Right lobe of liver (tissue), 6 donors: ENCODE measurements at regions not wholly inside any gene's neighbourhood (a gene's known extent, or its start where the extent isn't known, plus 50 kb on each side); places are given as distances from the start of the nearest gene placed in this dataset.

ENCODE experiments used
- ATAC-seq, 4 donors: fragments of 200-7000 bp; cut with Tn5 transposase; one replicate each; pipeline ENCODE4 v1.9.1; 2020; ENCODE audit warnings: mild to moderate bottlenecking in 4 of 4, moderate library complexity in 4 of 4
- DNase-seq, 3 donors: peaks; one replicate each; pipeline ENCODE4 v3.0.0-alpha.2; 2020
- H3K27ac ChIP-seq, 3 donors: fragments of 200-600 bp; one replicate each; pipeline ENCODE4 v1.8.0; 2022
- H3K27me3 ChIP-seq, 2 donors: fragments of 200-600 bp; one replicate each; pipeline ENCODE4 v1.8.0; 2022
- H3K36me3 ChIP-seq, 4 donors: fragments of 200-600 bp; sonication (generic) in 1 of 4; one replicate each; pipeline versions ENCODE4 v1.5.1 to v1.8.0; 2017 to 2022; ENCODE audit warnings: control low read depth in 1 of 4
- H3K4me1 ChIP-seq, 4 donors: fragments of 200-600 bp; sonication (generic) in 1 of 4; one replicate each; pipeline versions ENCODE4 v1.5.1 to v1.8.0; 2017 to 2022; ENCODE audit warnings: control low read depth in 1 of 4
- H3K4me3 ChIP-seq, 3 donors: fragments of 200-600 bp; one replicate each; pipeline ENCODE4 v1.8.0; 2022
- H3K9me3 ChIP-seq, 4 donors: fragments of 200-600 bp; sonication (generic) in 1 of 4; one replicate each; pipeline versions ENCODE4 v1.5.1 to v1.8.0; 2017 to 2022; ENCODE audit warnings: control low read depth in 1 of 4
- POLR2A ChIP-seq: fragments of 450-650 bp; IDR thresholded peaks from one replicate; pipeline ENCODE4 v1.6.1; 2017; ENCODE audit warnings: antibody characterized with exemption, mild to moderate bottlenecking
- WGBS: methylation state at CpG from one replicate; pipeline ENCODE4 v1.1.6; 2018; ENCODE audit warnings: low coverage, low lambda C conversion rate; ENCODE audit not compliant: insufficient coverage; ENCODE audit errors: missing lambda C conversion rate; 5-methylcytosine and 5-hydroxymethylcytosine counted together
- intact Hi-C, 2 donors: fragments of 100-400 bp; cut with DNase I; formaldehyde crosslinking; loops; one replicate each; pipeline versions ENCODE4 v1.11.2 to v1.14.1; 2022
- TF ChIP-seq, protein P1 (sequence below), 4 donors: fragments of 200-600 bp in 3 of 4; fragments of 450-650 bp in 1 of 4; IDR thresholded peaks; one replicate each; pipeline versions ENCODE4 v1.5.1 to v1.8.0; 2016 to 2022; ENCODE audit warnings: antibody characterized with exemption in 4 of 4, mild to moderate bottlenecking in 2 of 4
- donor health status: DM: no; HTN: yes; CAD: no.
- donor health status: DM: no; HTN: no; CAD: no.
- donor health status: DM: no; HTN: no; CAD: no.
- donor health status: DM: no; HTN: yes; CAD: no.
- donor health status: DM: no; HTN: yes; CAD: no.

GRCh38 chr19:33928458-33928950, 131.8 kb downstream of the KCTD15 start:
- ATAC-seq = no peak
- intact Hi-C loops = no loop called here

GRCh38 chr19:33933931-33934330, 137.3 kb downstream of the KCTD15 start:
- WGBS = 49% methylated on average over 2 of the region's 2 CpGs
- Histone ChIP-seq H3K27me3 (no peaks in the 10 kb centered on the region), H3K36me3 (no peaks in the 10 kb centered on the region), H3K27ac (no peak overlapping the region), H3K9me3 (no peaks in the 10 kb centered on the region), H3K4me3 (no peak overlapping the region), H3K4me1 (no peaks in the 10 kb centered on the region)
- ATAC-seq (no peak), DNase-seq (no peak)
- intact Hi-C loops = no loop called here
- TF ChIP-seq, protein P1, sequence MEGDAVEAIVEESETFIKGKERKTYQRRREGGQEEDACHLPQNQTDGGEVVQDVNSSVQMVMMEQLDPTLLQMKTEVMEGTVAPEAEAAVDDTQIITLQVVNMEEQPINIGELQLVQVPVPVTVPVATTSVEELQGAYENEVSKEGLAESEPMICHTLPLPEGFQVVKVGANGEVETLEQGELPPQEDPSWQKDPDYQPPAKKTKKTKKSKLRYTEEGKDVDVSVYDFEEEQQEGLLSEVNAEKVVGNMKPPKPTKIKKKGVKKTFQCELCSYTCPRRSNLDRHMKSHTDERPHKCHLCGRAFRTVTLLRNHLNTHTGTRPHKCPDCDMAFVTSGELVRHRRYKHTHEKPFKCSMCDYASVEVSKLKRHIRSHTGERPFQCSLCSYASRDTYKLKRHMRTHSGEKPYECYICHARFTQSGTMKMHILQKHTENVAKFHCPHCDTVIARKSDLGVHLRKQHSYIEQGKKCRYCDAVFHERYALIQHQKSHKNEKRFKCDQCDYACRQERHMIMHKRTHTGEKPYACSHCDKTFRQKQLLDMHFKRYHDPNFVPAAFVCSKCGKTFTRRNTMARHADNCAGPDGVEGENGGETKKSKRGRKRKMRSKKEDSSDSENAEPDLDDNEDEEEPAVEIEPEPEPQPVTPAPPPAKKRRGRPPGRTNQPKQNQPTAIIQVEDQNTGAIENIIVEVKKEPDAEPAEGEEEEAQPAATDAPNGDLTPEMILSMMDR (IDR thresholded peaks at IDR 0.05) = no peak
- no peak for TF ChIP-seq POLR2A

More at GRCh38 chr19:33928458-33928950, 131.8 kb downstream of the KCTD15 start:
- Histone ChIP-seq H3K27me3 (no peaks in the 10 kb centered on the region), H3K4me3 (no peak overlapping the region), H3K27ac (no peak overlapping the region), H3K9me3 (no peaks in the 10 kb centered on the region), H3K36me3 (no peaks in the 10 kb centered on the region), H3K4me1 (no peaks in the 10 kb centered on the region)
- TF ChIP-seq, protein P1 (IDR thresholded peaks at IDR 0.05) = no peak
- TF ChIP-seq POLR2A = no peak
- no peak for DNase-seq
- WGBS = 48% methylated on average over 3 of the region's 6 CpGs

GRCh38 chr19:33938821-33939220, 142.2 kb downstream of the KCTD15 start:
- no peak for DNase-seq
- 31% methylated on average over 15 of the region's 15 CpGs for WGBS

DNA sequence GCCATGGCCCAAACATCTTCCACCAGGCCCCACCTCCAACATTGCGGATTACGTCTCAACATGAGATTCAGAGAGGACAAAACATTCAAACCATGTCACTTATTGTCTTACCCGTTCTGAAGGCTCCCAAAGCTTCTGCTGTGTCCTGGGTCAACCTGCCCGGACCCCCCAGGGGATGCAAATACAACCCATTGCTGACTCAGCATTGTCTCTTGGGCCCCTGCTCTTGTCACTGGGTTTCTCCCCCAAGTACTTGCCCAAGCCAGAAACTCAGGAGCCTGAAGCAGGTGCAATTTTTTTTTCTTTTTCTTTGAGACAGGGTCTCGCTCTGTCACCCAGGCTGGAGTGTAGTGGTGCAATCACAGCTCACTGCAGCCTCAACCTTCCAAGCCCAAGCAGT, 144.5 kb downstream of the KCTD15 start:
- no peak for DNase-seq
- WGBS = 75% methylated on average over 5 of the region's 5 CpGs

More at GRCh38 chr19:33938821-33939220, 142.2 kb downstream of the KCTD15 start:
- Histone ChIP-seq H3K4me3 (no peak overlapping the region), H3K27ac (no peak overlapping the region), H3K36me3 (no peaks in the 10 kb centered on the region), H3K27me3 (no peaks in the 10 kb centered on the region), H3K9me3 (no peaks in the 10 kb centered on the region), H3K4me1 (no peaks in the 10 kb centered on the region)
- intact Hi-C loops = no loop called here
- no peak for ATAC-seq
- no peak for TF ChIP-seq POLR2A
- TF ChIP-seq, protein P1 (IDR thresholded peaks at IDR 0.05) = no peak

More for the DNA sequence above, 144.5 kb downstream of the KCTD15 start:
- Histone ChIP-seq H3K27me3 (no peaks in the 10 kb centered on the region), H3K36me3 (no peaks in the 10 kb centered on the region), H3K27ac (no peak overlapping the region), H3K4me1 (no peaks in the 10 kb centered on the region), H3K9me3 (no peaks in the 10 kb centered on the region), H3K4me3 (no peak overlapping the region)
- no peak for ATAC-seq
- intact Hi-C loops = no loop called here
- no peak for TF ChIP-seq POLR2A
- TF ChIP-seq, protein P1 (IDR thresholded peaks at IDR 0.05) = no peak
